M059J (cell line): ENCODE measurements at regions not wholly inside any gene's neighbourhood (a gene's known extent, or its start where the extent isn't known, plus 50 kb on each side); places are given as distances from the start of the nearest gene placed in this dataset.
A peak's percentile ranks its signal among the peaks of the same experiment; 100 is the strongest.

Experiments used
- DNase-seq: peaks from one replicate; pipeline ENCODE4 v3.0.0-alpha.2; 2012; ENCODE audit warnings: low read depth

GRCh38 chr15:48046813-48047438 lies 73.9 kb upstream of the SLC24A5 start:
- peak; percentile 15 for DNase-seq

GRCh38 chr15:48049736-48050135 lies 71.1 kb upstream of the SLC24A5 start:
- no peak for DNase-seq

GRCh38 chr15:48052946-48053345 lies 67.8 kb upstream of the SLC24A5 start:
- peak; percentile 29 for DNase-seq

DNA sequence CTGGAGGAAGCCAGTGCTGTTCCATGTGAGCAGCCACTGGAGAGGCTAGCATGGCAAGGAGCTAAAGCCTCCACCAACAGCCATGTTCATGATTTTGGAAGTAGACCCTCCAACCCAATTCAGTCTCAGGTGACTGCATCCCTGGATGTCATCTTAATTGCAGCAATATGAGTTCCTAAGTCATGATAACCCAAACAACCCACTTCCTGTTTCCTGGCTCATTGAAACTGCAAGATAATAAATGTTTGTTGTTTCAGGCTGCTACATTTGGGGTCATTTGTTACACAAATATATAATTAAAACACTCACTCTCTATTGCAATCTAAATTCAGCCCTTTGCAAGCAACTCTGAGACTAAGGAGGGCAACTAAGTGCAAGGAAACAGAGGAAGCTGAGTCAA lies 62.4 kb upstream of the SLC24A5 start:
- DNase-seq, result no peak

DNA sequence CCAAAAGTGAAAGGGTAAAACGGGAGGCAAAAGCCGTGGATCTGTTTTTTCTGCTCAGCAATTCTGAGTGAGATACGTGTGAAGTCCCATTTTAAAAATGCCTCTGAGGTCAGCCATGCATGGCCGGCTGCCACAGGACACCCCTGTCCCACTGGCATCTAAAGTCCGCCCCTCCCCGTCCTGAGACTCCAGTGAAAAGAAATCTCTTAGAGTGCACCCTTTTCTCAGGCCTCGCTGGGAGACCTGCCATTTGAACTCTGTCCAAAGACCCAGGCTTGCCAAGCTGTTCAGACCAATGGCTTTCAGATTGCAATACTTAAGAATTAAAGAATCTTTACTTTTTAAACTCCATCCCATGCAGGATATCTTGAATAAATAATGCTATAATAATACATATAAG lies 61.0 kb upstream of the SLC24A5 start:
- peak; percentile 40 for DNase-seq

DNA sequence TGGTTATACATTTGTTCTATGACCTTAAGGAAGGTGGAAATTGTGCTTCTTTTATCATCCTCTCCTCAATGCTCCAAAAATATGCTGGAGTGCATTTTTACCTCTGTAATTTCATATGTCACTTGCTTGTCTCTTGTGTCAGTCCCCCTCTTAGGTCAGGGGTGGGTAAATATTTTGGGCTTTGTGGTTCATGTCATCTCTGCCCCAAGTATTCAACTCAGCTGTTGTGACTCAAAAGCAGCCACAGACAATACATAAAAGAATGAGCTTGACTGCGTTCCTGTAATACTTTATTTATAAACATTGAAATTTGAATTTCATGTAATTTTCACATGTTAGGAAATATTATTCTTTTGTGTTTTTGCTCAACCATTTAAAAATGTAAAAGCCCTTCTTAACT lies 60.4 kb upstream of the SLC24A5 start:
- DNase-seq, result no peak

GRCh38 chr15:48061605-48062004 lies 59.2 kb upstream of the SLC24A5 start:
- DNase-seq, result no peak

GRCh38 chr15:48062148-48062872 lies 58.5 kb upstream of the SLC24A5 start:
- peak; percentile 71 for DNase-seq

- DNase-seq, result no peak
These were observed 57.3 kb upstream of the SLC24A5 start for GRCh38 chr15:48063411-48063985.

- peak; percentile 28 for DNase-seq
These were observed 56.4 kb upstream of the SLC24A5 start for GRCh38 chr15:48064421-48064820.

DNA sequence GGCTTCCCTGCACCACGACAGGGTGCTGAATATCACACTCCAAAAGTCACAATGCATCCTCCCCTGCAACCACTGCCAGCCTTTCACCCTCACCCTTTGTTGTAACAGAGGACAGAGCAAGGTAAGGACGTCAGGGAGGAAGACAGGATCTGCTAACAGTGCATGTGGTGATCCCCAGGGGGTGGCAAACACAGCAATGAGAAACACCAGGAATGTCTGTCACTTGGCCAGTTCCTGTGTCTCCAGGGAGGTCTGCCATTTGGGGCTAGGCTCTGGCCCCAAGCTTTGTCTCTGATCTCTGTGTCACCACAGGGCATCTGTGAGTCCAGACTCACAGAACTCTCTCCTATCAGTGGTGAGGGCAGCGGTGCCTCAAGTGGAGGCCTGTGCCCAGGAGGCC lies 54.3 kb upstream of the SLC24A5 start:
- DNase-seq, result peak; percentile 32
